Activated CD4-positive, alpha-beta T cell treated with anti-CD3 and anti-CD28 coated beads, Interleukin-2, amount 10 ng/mL, durations not matched to agents 24 days and 14 days (primary cell): ENCODE measurements at regions not wholly inside any gene's neighbourhood (a gene's known extent, or its start where the extent isn't known, plus 50 kb on each side); places are given as distances from the start of the nearest gene placed in this dataset.

Source experiments
- DNase-seq: peaks from one replicate; pipeline ENCODE4 v3.0.0; 2022
- H3K27ac Mint-ChIP-seq: one replicate; pipeline ENCODE4 v1.8.0; 2022; ENCODE audit warnings: mild to moderate bottlenecking, mixed read lengths
- H3K27me3 Mint-ChIP-seq: one replicate; pipeline ENCODE4 v1.8.0; 2022; ENCODE audit warnings: mixed read lengths
- H3K36me3 Mint-ChIP-seq: one replicate; pipeline ENCODE4 v1.8.0; 2022; ENCODE audit warnings: low read depth, mild to moderate bottlenecking, mixed read lengths
- H3K4me1 Mint-ChIP-seq: one replicate; pipeline ENCODE4 v1.8.0; 2021; ENCODE audit warnings: mixed read lengths
- H3K4me3 Mint-ChIP-seq: one replicate; pipeline ENCODE4 v1.8.0; 2022; ENCODE audit warnings: mild to moderate bottlenecking, moderate library complexity, mixed read lengths
- H3K9me3 Mint-ChIP-seq: one replicate; pipeline ENCODE4 v1.8.0; 2021; ENCODE audit warnings: mixed read lengths
- intact Hi-C: fragments of 100-400 bp; cut with micrococcal nuclease; formaldehyde crosslinking; loops from one replicate; pipeline ENCODE4 v1.15.1; 2023

DNA sequence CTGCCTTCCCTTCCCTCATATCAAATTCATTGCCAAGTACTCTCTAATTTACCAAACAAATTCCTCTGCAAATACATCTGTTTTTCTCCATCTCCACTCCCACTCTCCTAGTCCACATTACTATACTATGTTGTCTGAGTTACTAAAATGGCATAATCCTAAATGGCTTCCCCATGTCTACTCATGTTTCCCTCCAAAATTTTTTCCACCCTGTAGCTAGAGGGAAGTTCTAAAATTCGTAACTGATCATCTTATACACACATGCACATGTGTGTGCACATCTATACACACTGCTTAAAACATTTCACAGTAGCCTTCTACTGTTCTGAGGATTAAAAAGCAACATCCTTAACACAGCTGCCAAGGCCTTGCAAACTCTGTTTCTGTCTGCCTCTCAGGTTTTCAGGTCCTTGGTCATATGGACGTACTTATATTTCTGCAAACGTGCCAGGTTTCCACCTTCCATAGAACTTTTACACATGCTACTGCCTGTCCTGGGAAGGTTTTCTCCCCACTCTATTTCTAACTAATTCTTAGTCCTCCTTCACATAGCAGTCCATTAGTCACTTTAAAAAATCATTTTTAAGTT, 140.6 kb downstream of the LURAP1L start:
- Mint-ChIP-seq H3K27ac (no peak overlapping the region), H3K4me3 (no peak overlapping the region), H3K36me3 (no peaks in the 10 kb centered on the region), H3K4me1 (no peaks in the 10 kb centered on the region), H3K9me3 (peaks cover 4% of the 10 kb centered on the region), H3K27me3 (no peaks in the 10 kb centered on the region)
- no peak for DNase-seq
- intact Hi-C loops = no loop called here

DNA sequence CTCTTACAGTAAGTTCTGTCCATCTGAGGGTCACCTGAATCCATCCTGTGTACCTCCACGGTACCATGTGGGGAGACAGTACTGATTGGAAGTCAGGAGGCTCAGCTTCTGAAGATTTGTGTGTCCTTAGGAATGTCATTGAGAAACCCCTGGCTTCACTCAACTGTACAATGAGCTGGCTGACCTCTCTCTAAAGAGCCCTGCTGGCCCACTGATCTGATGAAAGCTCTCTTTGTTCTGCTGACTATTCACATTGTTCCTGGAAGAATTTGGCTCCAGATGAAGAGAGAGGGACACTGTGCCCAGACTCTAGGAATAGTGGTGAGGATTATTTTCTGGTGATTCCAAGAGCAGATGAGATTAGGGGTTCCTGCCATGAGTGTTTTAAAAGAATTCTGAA, 141.2 kb downstream of the LURAP1L start:
- no peak overlapping the region for H3K27ac Mint-ChIP-seq
- H3K27me3 Mint-ChIP-seq = no peaks in the 10 kb centered on the region

DNA sequence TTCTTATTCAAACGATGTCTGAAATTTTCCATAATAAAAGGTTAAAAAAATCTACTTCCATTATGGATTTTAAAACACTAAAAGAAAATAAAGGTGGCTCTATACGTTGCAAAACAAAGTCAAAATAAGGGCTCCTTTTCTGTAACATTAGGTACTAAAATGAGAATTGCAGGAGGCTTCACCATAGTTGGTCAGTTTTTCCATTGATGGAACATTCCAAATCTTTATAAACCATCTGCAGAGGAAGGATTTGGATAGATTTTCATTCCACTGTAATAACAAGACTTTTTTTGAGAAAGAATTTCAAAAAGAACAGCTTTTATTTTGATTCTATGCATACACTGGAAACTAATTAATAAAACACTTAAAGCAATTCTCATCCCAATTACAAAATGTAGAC, 145.6 kb downstream of the LURAP1L start:
- Mint-ChIP-seq H3K4me3 (no peak overlapping the region), H3K4me1 (no peaks in the 10 kb centered on the region), H3K9me3 (no peaks in the 10 kb centered on the region), H3K36me3 (no peaks in the 10 kb centered on the region), H3K27me3 (no peaks in the 10 kb centered on the region), H3K27ac (no peak overlapping the region)
- DNase-seq = no peak
- intact Hi-C loops = no loop called here

More for the DNA sequence above, 141.2 kb downstream of the LURAP1L start:
- Mint-ChIP-seq H3K36me3 (no peaks in the 10 kb centered on the region), H3K9me3 (peaks cover 4% of the 10 kb centered on the region), H3K4me3 (no peak overlapping the region), H3K4me1 (no peaks in the 10 kb centered on the region)
- no peak for DNase-seq
- intact Hi-C loops = no loop called here

DNA sequence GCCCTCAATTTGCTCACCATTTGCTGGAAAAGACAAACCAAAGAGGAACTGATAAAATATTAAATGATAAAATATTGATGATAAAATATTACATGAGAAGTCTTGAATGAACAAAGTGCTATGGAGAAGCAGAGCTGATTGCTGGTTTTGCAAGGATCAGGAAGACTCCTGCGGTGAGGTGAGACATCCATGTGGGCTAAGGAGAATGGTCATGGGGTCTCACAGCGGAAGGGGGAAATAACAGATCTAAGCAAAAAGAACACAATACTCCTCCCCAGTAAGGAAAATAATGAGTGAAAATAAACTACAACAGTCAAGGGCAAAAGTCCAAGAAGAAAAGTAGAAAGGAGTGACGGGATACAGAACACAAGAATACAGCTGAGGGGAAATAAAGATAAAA, 146.8 kb downstream of the LURAP1L start:
- Mint-ChIP-seq H3K27ac (no peak overlapping the region), H3K4me1 (no peaks in the 10 kb centered on the region), H3K4me3 (no peak overlapping the region), H3K27me3 (no peaks in the 10 kb centered on the region), H3K9me3 (no peaks in the 10 kb centered on the region), H3K36me3 (no peaks in the 10 kb centered on the region)
- DNase-seq = no peak
- intact Hi-C loops = no loop called here

DNA sequence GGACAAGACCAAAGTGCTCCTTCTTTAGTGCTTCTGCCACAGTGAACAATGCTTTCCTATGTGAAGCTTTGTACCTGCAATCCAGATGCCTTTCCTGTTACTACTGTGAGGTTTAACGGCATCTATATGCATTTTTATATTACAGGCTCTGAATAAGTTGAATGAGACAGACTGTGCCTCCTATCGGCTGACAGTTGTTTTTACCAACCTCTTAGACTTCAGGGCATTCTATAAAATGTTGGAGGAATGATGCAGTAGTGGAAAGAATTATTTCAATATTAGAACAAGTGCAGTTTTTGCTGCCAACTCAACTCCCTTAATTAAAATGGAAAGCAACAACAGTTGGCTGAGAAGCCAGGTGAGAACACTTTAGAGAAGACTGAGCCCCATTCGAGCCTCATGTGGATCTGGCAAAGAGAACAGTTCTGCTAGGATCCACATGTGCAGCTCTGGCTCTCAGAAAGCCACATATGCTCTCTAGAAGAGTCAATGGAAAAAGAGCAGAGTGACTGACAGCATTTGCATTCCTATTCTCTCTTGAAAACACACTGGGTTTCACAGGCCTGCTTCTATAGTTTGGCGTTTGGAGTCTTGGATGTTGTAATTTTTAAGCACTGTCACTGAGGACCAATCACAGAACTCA, 147.5 kb downstream of the LURAP1L start:
- Mint-ChIP-seq H3K4me1 (no peaks in the 10 kb centered on the region), H3K36me3 (no peaks in the 10 kb centered on the region), H3K27ac (no peak overlapping the region), H3K27me3 (no peaks in the 10 kb centered on the region), H3K9me3 (no peaks in the 10 kb centered on the region), H3K4me3 (no peak overlapping the region)
- intact Hi-C loops = no loop called here
- no peak for DNase-seq

DNA sequence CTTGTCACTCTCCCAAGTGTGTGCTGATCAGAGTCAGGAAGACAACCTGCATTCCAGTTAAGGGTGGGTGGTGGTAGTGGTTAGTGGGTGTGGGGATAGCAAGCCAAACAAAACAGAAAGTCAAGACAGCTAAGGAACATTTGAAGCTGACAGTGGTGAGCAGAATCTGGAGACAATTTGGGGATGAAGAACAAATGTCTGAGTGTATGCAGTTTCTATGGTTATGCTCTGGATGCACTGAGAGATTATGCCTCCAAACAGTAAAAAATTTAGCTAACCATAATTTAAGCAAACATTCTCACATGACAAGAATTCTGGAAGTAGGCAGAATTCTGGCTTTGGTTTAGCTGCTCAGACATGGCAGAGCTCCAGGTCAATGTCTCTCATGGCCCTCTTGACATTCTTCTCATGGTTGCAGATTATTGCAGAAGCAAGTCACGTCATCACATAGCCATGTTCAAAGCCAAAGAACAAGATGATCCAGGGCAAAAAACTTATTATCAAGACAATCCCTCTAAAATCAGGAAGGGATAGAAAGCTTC, 148.7 kb downstream of the LURAP1L start:
- intact Hi-C loops = no loop called here
- Mint-ChIP-seq H3K27ac (no peak overlapping the region), H3K27me3 (no peaks in the 10 kb centered on the region), H3K4me3 (no peak overlapping the region), H3K9me3 (no peaks in the 10 kb centered on the region), H3K4me1 (no peaks in the 10 kb centered on the region), H3K36me3 (no peaks in the 10 kb centered on the region)
- DNase-seq = no peak

DNA sequence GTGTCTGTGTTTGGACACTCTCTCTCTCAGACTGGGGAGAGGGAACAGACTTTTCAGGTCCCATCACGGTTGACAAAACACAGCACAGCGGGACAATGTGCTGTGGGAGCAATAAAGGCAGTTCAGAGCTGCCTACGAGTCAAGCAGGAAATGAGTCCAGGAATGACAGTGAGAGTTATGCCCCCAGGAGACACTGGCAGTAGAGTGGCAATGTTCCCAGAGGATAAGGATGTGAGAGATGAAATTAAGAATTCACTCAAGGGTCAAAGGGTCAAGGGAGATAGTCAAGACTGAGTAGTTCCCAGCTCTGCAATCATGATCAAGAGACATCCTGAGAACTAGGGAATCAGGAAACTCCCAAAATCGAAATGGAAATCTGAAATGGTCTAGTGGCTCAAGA, 156.1 kb downstream of the LURAP1L start:
- H3K36me3 Mint-ChIP-seq = no peaks in the 10 kb centered on the region
- intact Hi-C loops = no loop called here
- no peak for DNase-seq
- H3K4me1 Mint-ChIP-seq = no peaks in the 10 kb centered on the region
- H3K27ac Mint-ChIP-seq = no peak overlapping the region
- H3K27me3 Mint-ChIP-seq = no peaks in the 10 kb centered on the region
- no peaks in the 10 kb centered on the region for H3K9me3 Mint-ChIP-seq
- no peak overlapping the region for H3K4me3 Mint-ChIP-seq

DNA sequence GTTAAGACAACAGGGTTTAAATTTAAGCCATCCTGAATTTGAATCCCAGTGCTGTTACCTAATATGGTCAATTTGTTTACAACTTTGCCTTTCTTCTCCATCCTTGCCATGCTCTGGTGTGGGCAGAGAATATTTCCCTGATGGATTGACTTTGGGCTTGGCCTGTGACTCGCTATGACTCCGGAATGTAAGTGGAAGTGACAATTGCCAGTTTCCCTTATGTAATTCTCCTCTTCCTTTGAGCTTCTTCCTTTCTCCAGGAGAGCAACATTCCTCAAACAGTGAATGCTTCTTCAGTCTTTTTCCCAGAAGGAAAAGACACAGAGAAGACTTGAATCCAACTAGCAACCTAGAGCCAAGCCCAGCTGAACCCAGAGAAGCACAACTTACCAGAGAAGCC, 159.1 kb downstream of the LURAP1L start:
- Mint-ChIP-seq H3K4me3 (no peak overlapping the region), H3K9me3 (no peaks in the 10 kb centered on the region), H3K36me3 (no peaks in the 10 kb centered on the region), H3K27me3 (no peaks in the 10 kb centered on the region), H3K27ac (no peak overlapping the region), H3K4me1 (no peaks in the 10 kb centered on the region)
- intact Hi-C loops = no loop called here
- DNase-seq = no peak

DNA sequence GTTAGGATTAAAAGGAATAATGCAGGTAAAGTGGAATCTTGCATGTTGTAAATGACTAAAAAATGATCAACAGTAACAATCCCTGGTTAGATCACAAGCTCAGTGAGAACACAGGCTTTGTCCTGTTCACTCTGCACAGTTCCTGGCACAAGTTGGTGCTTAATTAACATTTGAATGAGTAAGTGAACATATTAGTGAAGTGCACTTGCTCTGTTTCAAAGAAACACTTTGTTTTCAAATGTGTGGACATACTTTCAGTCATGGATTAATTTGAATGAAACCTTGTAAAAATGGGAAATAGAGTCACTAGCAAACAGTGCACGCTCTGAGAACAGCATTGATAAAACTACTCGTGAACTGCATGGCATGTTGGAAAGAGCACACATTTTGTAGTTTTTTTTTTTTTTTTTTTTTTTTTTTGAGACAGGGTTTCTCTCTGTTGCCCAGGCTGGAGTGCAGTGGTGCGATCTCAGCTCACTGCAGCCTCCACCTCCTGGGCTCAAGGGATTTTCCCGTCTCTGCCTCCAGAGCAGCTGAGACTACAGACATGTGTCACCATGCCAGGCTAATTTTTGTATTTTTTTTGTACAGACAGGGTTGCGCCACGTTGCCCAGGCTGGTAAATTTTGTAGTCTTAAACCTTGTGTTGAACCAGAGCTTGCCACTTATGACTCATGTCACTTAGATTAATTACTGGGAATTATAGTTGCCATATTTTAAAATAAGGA, 159.9 kb downstream of the LURAP1L start:
- H3K9me3 Mint-ChIP-seq = no peaks in the 10 kb centered on the region
- H3K4me1 Mint-ChIP-seq = no peaks in the 10 kb centered on the region
- no peak for DNase-seq
- H3K36me3 Mint-ChIP-seq = no peaks in the 10 kb centered on the region
- no peaks in the 10 kb centered on the region for H3K27me3 Mint-ChIP-seq
- H3K27ac Mint-ChIP-seq = no peak overlapping the region
- intact Hi-C loops = no loop called here
- no peak overlapping the region for H3K4me3 Mint-ChIP-seq

DNA sequence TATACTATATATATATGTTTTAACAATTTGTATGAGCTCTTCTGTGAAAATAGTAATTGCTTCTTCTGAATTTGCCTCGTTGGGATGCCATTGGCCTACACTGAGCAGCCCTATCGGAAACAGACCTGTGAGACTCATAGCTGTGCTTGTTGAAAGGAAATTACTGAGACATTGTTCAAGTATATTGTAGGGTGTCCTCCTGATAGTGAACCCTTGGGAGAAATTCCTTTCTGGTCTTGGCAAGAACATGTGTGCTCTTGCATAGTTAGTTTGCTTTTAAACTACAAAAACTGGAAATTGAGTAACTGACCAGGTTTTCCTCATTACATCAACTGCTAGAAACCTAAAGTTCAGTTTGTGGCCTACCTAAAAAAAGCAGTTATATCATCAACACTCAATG, 160.9 kb downstream of the LURAP1L start:
- Mint-ChIP-seq H3K9me3 (no peaks in the 10 kb centered on the region), H3K27ac (no peak overlapping the region), H3K4me1 (no peaks in the 10 kb centered on the region), H3K4me3 (no peak overlapping the region), H3K27me3 (no peaks in the 10 kb centered on the region), H3K36me3 (no peaks in the 10 kb centered on the region)
- no peak for DNase-seq
- intact Hi-C loops = no loop called here

DNA sequence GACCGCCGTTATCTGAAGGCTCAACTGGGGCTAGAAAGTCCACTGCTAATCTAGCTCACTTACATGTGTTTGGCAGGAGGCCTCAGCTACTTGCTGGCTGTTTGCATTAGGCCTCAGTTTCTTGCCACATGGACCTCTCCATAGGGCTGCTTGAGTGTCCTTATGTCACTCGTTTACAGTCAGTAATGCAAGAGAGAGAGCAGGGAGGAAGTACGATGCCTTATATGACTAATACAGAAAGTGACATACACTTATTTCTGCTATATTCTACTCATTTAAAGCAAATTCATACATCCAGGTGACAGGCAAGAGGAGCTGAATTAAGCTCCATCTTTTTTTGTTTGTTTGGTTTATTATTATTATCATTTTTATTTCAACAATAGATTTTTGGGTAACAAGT, 179.6 kb downstream of the LURAP1L start:
- Mint-ChIP-seq H3K9me3 (peaks cover 12% of the 10 kb centered on the region), H3K36me3 (no peaks in the 10 kb centered on the region), H3K4me3 (no peak overlapping the region), H3K27me3 (no peaks in the 10 kb centered on the region), H3K27ac (no peak overlapping the region), H3K4me1 (no peaks in the 10 kb centered on the region)
- no peak for DNase-seq
- intact Hi-C loops = no loop called here

DNA sequence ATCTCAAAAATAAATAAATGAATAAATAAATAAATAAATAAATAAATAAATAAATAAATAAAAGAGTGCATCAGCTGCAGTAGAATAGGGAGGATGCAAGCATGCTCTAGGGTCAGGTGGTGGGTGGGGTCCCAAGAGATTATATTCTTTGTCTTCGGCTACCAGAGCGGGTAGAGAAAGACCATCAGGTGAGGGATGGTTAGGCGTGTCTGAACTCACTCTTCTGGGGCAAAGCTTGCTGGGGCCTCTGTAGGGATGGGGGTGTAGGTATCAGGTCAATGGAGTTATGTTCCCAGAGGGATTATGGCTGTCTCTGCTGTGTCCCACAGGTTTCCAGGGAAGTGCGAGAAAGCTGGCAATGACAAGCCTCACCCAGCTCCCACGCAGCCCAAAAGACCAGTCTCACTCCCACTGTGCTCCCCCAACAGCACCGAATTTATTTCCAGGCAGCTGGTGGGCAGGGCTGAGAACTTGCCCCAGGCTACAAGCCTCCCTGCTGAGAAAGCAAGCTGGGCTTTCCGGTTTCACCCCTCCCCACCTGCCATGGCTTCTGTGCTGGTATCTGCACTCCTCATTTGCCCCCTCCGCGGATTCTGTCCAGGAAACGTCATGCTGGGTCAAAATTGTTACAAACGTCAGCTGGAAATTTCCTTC, 180.8 kb downstream of the LURAP1L start:
- H3K27ac Mint-ChIP-seq = no peak overlapping the region
- intact Hi-C loops = no loop called here
- no peak overlapping the region for H3K4me3 Mint-ChIP-seq
- H3K4me1 Mint-ChIP-seq = no peaks in the 10 kb centered on the region
- H3K36me3 Mint-ChIP-seq = no peaks in the 10 kb centered on the region
- no peaks in the 10 kb centered on the region for H3K27me3 Mint-ChIP-seq
- no peak for DNase-seq
- peaks cover 12% of the 10 kb centered on the region for H3K9me3 Mint-ChIP-seq

DNA sequence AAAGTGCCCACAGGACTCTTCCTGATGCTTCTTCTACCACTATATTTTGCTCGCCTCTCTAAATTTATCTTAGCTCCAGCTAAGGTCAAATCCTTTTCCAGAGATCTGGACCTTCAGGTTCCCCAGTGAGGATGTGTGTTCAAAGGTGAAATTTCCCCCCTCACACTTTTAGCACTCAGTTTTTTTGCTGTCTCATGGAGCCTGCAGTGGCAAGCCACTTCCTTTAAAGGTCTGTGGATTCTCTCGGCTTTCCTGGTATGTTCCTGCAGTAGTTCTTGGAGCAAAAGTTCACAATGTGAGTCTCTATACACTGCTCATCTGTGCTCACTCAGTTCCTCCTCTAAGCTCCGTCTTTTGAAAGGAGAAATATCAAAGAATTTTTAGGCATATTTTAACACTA, 181.4 kb downstream of the LURAP1L start:
- H3K27ac Mint-ChIP-seq = no peak overlapping the region
- intact Hi-C loops = no loop called here

DNA sequence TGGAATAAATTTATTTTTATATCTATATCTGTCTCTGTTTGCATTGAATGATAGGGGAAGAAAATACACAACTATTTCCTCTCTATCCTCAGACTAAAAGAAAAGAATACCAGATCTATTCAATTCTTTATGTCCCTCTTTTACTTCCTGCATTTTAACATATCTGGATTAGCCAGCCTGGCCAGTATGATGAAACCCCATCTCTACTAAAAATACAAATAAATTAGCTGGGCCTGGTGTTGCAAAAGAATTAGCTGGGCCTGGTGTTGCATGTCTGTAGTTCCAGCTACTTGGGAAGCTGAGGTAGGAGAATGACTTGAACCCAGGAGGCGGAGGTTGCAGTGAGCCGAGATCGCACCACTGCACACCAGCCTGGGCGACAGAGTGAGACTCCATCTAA, 182.0 kb downstream of the LURAP1L start:
- intact Hi-C loops = no loop called here
- DNase-seq = no peak

More for the DNA sequence above, 181.4 kb downstream of the LURAP1L start:
- DNase-seq = no peak
- Mint-ChIP-seq H3K36me3 (no peaks in the 10 kb centered on the region), H3K4me1 (no peaks in the 10 kb centered on the region), H3K9me3 (peaks cover 8% of the 10 kb centered on the region), H3K4me3 (no peak overlapping the region), H3K27me3 (no peaks in the 10 kb centered on the region)

More for the DNA sequence above, 182.0 kb downstream of the LURAP1L start:
- H3K4me3 Mint-ChIP-seq = no peak overlapping the region
- no peak overlapping the region for H3K27ac Mint-ChIP-seq
- H3K27me3 Mint-ChIP-seq = no peaks in the 10 kb centered on the region
- H3K4me1 Mint-ChIP-seq = no peaks in the 10 kb centered on the region
- no peaks in the 10 kb centered on the region for H3K36me3 Mint-ChIP-seq
- H3K9me3 Mint-ChIP-seq = peaks cover 8% of the 10 kb centered on the region
